ENCODE measurements at regions not wholly inside any gene's neighbourhood (a gene's known extent, or its start where the extent isn't known, plus 50 kb on each side); places are given as distances from the start of the nearest gene placed in this dataset.

DNA sequence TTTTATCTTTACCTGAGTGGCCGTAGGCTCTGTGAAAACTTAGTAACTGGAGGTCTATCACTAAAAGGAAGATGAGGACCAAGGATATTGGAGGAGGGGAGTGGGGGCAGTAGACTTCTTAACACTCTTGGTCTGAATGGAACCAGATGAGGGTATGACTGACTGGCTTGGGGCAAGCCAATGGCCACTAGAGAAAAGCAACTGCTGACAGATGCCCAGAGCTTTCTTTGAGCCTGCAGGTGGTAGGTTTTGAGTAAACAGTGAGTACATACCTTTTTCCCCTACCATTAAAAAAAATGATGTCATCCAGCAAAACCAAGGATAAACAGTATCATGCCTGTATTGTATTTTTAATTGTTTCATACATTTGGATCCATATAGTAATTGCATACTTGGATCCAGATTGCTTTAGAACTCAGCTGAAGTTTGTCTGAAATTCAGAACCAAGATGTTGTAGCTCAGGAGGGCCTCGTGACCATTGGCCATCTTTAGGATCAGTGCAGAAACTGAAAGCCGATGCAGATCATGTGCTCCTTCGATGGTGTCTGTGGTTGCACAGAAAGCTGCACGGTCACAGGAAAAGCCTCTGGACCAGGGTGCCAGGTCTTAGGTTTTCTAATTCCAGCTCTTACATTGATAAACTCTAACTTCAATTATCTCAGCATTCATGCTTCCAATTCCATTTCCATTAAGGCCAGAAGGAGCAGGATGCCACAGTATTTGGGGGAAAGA lies 131.0 kb downstream of the PDGFRA start:
- no peak for DNase-seq

- peak in 1 of 2 experiments; percentile 59 for DNase-seq
These were observed 133.9 kb downstream of the PDGFRA start for GRCh38 chr4:54363037-54363436.

- DNase-seq = no peak
These were observed 136.6 kb downstream of the PDGFRA start for GRCh38 chr4:54365691-54366090.

- DNase-seq = no peak
These were observed 138.0 kb downstream of the PDGFRA start for GRCh38 chr4:54367059-54367458.

- no peak for DNase-seq
These were observed 139.5 kb downstream of the PDGFRA start for GRCh38 chr4:54368281-54369265.

DNA sequence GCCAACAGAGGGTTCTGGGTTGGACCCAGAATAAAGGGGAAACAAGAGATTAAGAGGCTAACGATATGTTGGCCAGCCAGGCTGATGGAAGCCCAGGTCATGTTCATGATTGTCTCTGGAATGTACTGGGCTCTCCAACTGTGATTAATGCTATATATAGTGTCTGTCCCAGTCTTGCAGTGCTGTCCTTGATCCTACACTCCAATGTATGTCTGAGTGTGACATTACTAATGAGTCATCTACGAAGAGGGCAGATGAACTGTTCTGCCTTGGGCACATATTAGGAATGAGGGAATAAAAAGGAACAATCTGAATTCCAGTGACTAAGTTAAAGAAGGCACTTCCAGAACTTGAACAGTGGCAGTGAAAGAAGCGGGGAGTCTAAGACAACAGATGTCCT lies 142.1 kb downstream of the PDGFRA start:
- no peak for DNase-seq

GRCh38 chr4:54372951-54373350 lies 143.9 kb downstream of the PDGFRA start:
- DNase-seq = no peak

DNA sequence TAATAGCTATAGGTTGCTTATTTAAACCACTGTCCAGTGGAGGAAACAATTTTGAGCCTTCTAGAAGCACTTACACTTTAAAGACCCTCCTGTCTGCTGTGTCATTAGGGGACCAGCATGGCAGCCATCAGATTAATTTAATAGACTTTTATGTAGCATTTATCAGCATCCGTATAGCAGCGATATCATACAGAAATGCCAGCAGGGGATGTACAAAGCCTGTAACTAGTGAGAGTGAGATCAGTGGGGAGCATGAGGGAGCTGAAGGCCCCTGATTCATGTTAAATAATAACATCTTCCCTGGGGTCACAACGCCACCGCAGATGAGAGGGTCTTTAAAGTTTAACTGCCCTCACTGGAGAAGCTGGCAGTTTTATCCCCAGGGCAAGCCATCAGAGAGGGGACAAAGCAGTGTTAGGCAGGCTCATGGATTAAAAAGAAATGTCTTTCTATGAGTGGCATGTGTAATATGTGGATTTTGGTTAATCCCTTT lies 144.7 kb downstream of the PDGFRA start:
- no peak for DNase-seq

DNA sequence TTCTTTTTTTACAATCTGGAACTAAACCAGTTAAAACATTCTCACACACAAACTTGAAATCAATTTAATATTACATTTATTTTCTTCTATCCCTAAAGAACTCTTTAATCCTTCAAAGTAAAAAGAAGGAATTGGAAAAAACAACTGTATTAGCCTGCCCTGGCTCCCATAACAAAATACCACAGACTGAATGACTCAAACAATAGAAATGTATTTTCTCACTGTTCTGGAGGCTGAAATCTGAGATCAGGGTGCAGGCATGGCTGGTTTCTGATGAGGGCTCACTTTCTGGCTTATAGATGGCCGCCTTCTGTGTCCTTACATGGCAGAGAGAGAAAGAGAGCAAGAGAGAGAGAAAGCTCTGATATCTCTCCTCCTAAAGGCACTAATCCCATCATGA lies 149.4 kb downstream of the PDGFRA start:
- DNase-seq = no peak

- DNase-seq = peak in 1 of 2 experiments; percentile 26
These were observed 155.1 kb downstream of the PDGFRA start for GRCh38 chr4:54384152-54384551.

DNA sequence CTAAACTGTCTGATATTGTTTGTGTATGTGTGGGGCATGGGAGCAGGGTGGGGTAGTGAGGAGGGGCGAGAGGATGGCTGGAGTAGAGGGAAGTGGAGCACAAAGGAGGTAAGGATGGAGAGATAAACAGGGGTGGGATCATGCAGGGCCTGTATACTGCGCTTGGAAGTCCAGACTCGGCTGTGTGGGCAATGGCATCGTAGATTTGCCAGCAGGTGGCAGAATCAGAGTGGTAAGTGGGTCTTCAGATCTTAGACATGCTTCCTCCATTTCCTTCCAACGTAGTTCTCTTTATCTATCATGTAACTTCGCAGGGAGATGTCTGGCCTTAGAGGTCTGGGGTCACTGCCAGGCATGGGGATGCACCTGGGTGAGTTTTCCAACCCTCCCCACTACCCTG lies 155.5 kb downstream of the PDGFRA start:
- DNase-seq = peak; percentile 84 to 92

DNA sequence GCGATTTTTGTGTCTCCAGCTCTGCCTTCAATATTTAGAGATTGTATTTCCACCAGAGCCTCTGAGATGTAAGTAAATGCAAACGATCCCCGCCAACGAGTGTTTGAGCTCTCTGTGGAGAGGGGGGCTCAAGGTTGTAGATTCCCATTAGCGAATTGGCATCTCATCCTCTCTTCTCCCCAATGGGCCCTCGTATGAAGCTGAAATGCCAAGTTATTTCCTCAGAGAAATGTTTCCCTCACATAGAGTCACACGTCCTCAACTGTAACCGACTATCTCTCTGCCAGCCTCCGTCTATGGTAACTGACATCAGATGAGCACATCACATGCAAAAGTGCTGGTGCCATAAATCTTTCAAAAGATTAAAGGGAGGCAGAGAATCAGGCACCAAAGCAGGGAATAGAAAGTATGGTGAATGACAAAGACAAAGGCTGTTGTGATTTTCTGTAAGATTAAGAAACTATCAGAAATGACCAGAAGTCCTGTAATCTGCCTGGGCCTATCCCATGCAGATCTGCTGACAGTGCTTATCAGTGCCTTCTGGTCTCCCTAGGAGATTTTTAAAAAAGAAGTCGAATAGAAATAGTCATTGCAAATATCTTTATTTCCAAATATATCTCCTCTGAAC lies 157.1 kb downstream of the PDGFRA start:
- peak; percentile 75 to 80 for DNase-seq

GRCh38 chr4:54386693-54387092 lies 157.6 kb downstream of the PDGFRA start:
- no peak for DNase-seq

- no peak for DNase-seq
These were observed 161.6 kb downstream of the PDGFRA start for GRCh38 chr4:54390670-54391069.

- DNase-seq = no peak
These were observed 162.0 kb downstream of the PDGFRA start for GRCh38 chr4:54391104-54391503.

DNA sequence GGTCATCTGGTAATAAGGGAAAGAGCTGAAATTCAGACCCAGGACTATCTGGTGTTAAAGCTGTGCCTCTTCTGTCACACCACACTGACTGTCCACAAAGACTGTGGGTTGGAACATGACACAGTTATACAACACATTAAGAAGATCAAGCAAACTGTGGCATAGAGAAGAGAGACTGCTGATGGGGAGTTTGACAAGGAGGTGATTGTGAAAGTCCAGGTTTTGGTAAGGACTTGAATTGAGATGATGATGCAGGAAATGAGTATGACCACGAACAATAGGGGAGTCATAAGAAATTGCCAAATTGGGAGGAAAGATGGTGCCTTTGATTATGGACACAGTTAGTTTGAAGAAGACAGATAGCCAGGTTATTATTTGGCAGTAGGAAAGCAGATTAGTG lies 163.4 kb downstream of the PDGFRA start:
- DNase-seq = no peak

- DNase-seq = no peak
These were observed 164.2 kb downstream of the PDGFRA start for GRCh38 chr4:54393243-54393642.

DNA sequence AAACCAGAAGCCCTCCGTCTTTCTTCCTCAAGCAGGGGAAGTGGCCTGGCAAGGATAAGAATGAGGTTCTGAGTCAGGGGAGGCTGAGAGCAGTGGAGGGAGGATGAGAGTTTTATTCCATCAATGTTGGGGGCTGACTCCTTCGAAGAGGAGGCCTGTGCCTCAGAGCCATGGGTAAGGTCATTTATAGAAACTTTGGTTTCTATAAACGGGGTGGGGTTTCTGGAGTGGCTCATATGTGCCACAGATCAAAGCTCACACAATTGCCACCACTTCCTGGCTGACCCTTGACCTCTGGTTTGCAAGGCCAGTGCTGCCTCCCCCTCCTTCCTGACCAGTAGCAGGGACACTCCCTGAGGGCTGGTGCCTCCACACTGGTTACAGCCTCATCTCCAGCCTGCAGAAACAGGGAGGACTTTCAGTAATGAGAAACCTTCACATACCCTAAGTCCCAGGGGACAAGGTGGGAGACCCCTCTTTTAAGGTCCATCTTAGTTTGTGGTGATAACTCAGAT lies 166.0 kb downstream of the PDGFRA start:
- DNase-seq = no peak

DNA sequence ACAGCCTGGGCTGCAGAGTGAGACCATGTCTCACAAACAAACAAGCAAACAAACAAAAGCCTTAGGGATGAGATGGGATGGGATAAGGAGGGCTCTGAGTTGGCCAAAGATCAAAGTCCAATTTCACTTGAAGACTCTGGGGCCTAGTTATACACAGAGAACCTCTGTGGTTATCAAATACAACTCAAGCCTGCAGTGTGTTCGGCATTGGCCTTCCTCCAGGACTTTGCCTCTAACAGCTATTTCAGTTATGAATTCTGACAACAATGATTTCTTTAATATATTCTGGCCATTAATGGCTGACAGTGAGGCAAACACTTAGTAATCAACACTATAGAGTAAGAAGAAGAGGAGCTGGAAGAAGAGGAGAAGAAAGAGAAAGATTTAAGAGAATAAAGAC lies 171.1 kb downstream of the PDGFRA start:
- no peak for DNase-seq

GRCh38 chr4:54400802-54401201 lies 171.7 kb downstream of the PDGFRA start:
- DNase-seq = no peak

GRCh38 chr4:54402880-54403480 lies 173.9 kb downstream of the PDGFRA start:
- DNase-seq = no peak

- no peak for DNase-seq
These were observed 174.8 kb downstream of the PDGFRA start for GRCh38 chr4:54403700-54404453.

All from NCI-H526 (cell line).